ENCODE measurements at regions not wholly inside any gene's neighbourhood (a gene's known extent, or its start where the extent isn't known, plus 50 kb on each side); places are given as distances from the start of the nearest gene placed in this dataset.
A peak's percentile ranks its signal among the peaks of the same experiment; 100 is the strongest.

- Histone ChIP-seq H3K4me1 (ENCODE audit: insufficient read depth) (no peaks in the 10 kb centered on the region), H3K9ac (no peak overlapping the region), H3K9me3 (ENCODE audit: low read depth) (peaks cover 1% of the 10 kb centered on the region), H3K79me2 (ENCODE audit: insufficient read depth) (no peaks in the 10 kb centered on the region), H3K27ac (no peak overlapping the region), H2AFZ (no peak overlapping the region), H3K27me3 (replicated peaks; ENCODE audit: insufficient read depth) (no peaks in the 10 kb centered on the region), H4K20me1 (ENCODE audit: insufficient read depth) (no peaks in the 10 kb centered on the region), H3K4me2 (ENCODE audit: unreplicated experiment) (no peak overlapping the region), H3K9me2 (ENCODE audit: insufficient read depth) (no peaks in the 10 kb centered on the region), H3K36me3 (ENCODE audit: low read depth) (no peaks in the 10 kb centered on the region), H3F3A (ENCODE audit: insufficient read depth) (no peaks in the 10 kb centered on the region), H3K4me3 (no peak overlapping the region)
- DNase-seq: no peak
- TF ChIP-seq EZH2 (IDR thresholded peaks at IDR 0.05; ENCODE audit: insufficient read depth, poor library complexity, severe bottlenecking) (no peak), EZH2phosphoT487 (IDR thresholded peaks at IDR 0.05; ENCODE audit: insufficient read depth, low read depth) (no peak)
- in situ Hi-C loops (cut with MboI): no loop called here
- WGBS, 2 experiments (ENCODE audit: low coverage in 1 of 2, low lambda C conversion rate in 2 of 2, missing lambda C conversion rate in 2 of 2): 89% methylated on average over 9 of the region's 9 CpGs
Observed at GRCh38 chr6:140414966-140415620, 1040.6 kb upstream of the CITED2 start.

GRCh38 chr6:140403020-140403419, 1028.6 kb upstream of the CITED2 start:
- no peaks in the 10 kb centered on the region for H3K27me3 ChIP-seq (replicated peaks; ENCODE audit: insufficient read depth)
- H3K36me3 ChIP-seq (ENCODE audit: low read depth): no peaks in the 10 kb centered on the region
- no peak overlapping the region for H3K4me3 ChIP-seq
- no peak overlapping the region for H3K9ac ChIP-seq
- no peak overlapping the region for H2AFZ ChIP-seq
- DNase-seq: no peak
- H3K9me3 ChIP-seq (ENCODE audit: low read depth): peaks cover 8% of the 10 kb centered on the region
- H3F3A ChIP-seq (ENCODE audit: insufficient read depth): peaks cover 21% of the 10 kb centered on the region; the same call in 1 of the 2 replicates
- H3K79me2 ChIP-seq (ENCODE audit: insufficient read depth): no peaks in the 10 kb centered on the region
- peaks cover 24% of the 10 kb centered on the region for H3K4me1 ChIP-seq (ENCODE audit: insufficient read depth)
- no peak overlapping the region for H3K4me2 ChIP-seq (ENCODE audit: unreplicated experiment)
- H3K9me2 ChIP-seq (ENCODE audit: insufficient read depth): no peaks in the 10 kb centered on the region
- in situ Hi-C loops (cut with MboI): no loop called here
- H4K20me1 ChIP-seq (ENCODE audit: insufficient read depth): no peaks in the 10 kb centered on the region
- TF ChIP-seq EZH2 (IDR thresholded peaks at IDR 0.05; ENCODE audit: insufficient read depth, poor library complexity, severe bottlenecking) (no peak), EZH2phosphoT487 (IDR thresholded peaks at IDR 0.05; ENCODE audit: insufficient read depth, low read depth) (no peak)
- H3K27ac ChIP-seq: no peak overlapping the region

GRCh38 chr6:140401761-140402160, 1027.3 kb upstream of the CITED2 start:
- Histone ChIP-seq H3F3A (ENCODE audit: insufficient read depth) (peaks cover 21% of the 10 kb centered on the region; the same call in 1 of the 2 replicates), H3K9me2 (ENCODE audit: insufficient read depth) (no peaks in the 10 kb centered on the region), H3K27me3 (replicated peaks; ENCODE audit: insufficient read depth) (no peaks in the 10 kb centered on the region), H3K4me2 (ENCODE audit: unreplicated experiment) (peak overlapping the region; percentile 19), H2AFZ (peak overlapping the region; percentile 56), H3K36me3 (ENCODE audit: low read depth) (no peaks in the 10 kb centered on the region), H3K79me2 (ENCODE audit: insufficient read depth) (no peaks in the 10 kb centered on the region), H3K4me1 (ENCODE audit: insufficient read depth) (peaks cover 24% of the 10 kb centered on the region), H3K9me3 (ENCODE audit: low read depth) (peaks cover 8% of the 10 kb centered on the region), H4K20me1 (ENCODE audit: insufficient read depth) (no peaks in the 10 kb centered on the region), H3K9ac (no peak overlapping the region), H3K27ac (no peak overlapping the region; the same call in 1 of the 2 replicates), H3K4me3 (no peak overlapping the region)
- no peak for TF ChIP-seq EZH2phosphoT487 (IDR thresholded peaks at IDR 0.05; ENCODE audit: insufficient read depth, low read depth)
- TF ChIP-seq EZH2 (IDR thresholded peaks at IDR 0.05; ENCODE audit: insufficient read depth, poor library complexity, severe bottlenecking): no peak
- peak; percentile 30 for DNase-seq
- WGBS, 2 experiments (ENCODE audit: low coverage in 1 of 2, low lambda C conversion rate in 2 of 2, missing lambda C conversion rate in 2 of 2): 0 to 9% methylated on average over 1 of the region's 1 CpG
- in situ Hi-C loops (cut with MboI): no loop called here

- H3K9me2 ChIP-seq (ENCODE audit: insufficient read depth): no peaks in the 10 kb centered on the region
- peaks cover 21% of the 10 kb centered on the region; the same call in 1 of the 2 replicates for H3F3A ChIP-seq (ENCODE audit: insufficient read depth)
- in situ Hi-C loops (cut with MboI): no loop called here
- H3K36me3 ChIP-seq (ENCODE audit: low read depth): no peaks in the 10 kb centered on the region
- DNase-seq: no peak
- H3K27ac ChIP-seq: no peak overlapping the region
- TF ChIP-seq EZH2 (IDR thresholded peaks at IDR 0.05; ENCODE audit: insufficient read depth, poor library complexity, severe bottlenecking): no peak
- no peak for TF ChIP-seq EZH2phosphoT487 (IDR thresholded peaks at IDR 0.05; ENCODE audit: insufficient read depth, low read depth)
- H3K4me1 ChIP-seq (ENCODE audit: insufficient read depth): peaks cover 33% of the 10 kb centered on the region
- no peak overlapping the region for H3K9ac ChIP-seq
- no peak overlapping the region for H3K4me2 ChIP-seq (ENCODE audit: unreplicated experiment)
- H3K4me3 ChIP-seq: no peak overlapping the region
- H2AFZ ChIP-seq: 0 out of 2 replicates have a peak overlapping the region, but pooled peaks have one; percentile 30
- H3K9me3 ChIP-seq (ENCODE audit: low read depth): no peaks in the 10 kb centered on the region
- no peaks in the 10 kb centered on the region for H3K79me2 ChIP-seq (ENCODE audit: insufficient read depth)
- no peaks in the 10 kb centered on the region for H3K27me3 ChIP-seq (replicated peaks; ENCODE audit: insufficient read depth)
- H4K20me1 ChIP-seq (ENCODE audit: insufficient read depth): no peaks in the 10 kb centered on the region
Observed at GRCh38 chr6:140398076-140398475, 1023.6 kb upstream of the CITED2 start.

- Histone ChIP-seq H3K27me3 (replicated peaks; ENCODE audit: insufficient read depth) (no peaks in the 10 kb centered on the region), H3K36me3 (ENCODE audit: low read depth) (no peaks in the 10 kb centered on the region), H3F3A (ENCODE audit: insufficient read depth) (peaks cover 15% of the 10 kb centered on the region; the same call in 1 of the 2 replicates), H2AFZ (peak overlapping the region; percentile 30; the same call in 1 of the 2 replicates), H3K9me3 (ENCODE audit: low read depth) (no peaks in the 10 kb centered on the region), H3K4me1 (ENCODE audit: insufficient read depth) (peaks cover 27% of the 10 kb centered on the region), H3K9me2 (ENCODE audit: insufficient read depth) (no peaks in the 10 kb centered on the region), H3K9ac (no peak overlapping the region), H3K27ac (no peak overlapping the region), H3K4me3 (no peak overlapping the region), H4K20me1 (ENCODE audit: insufficient read depth) (no peaks in the 10 kb centered on the region), H3K4me2 (ENCODE audit: unreplicated experiment) (no peak overlapping the region), H3K79me2 (ENCODE audit: insufficient read depth) (no peaks in the 10 kb centered on the region)
- in situ Hi-C loops (cut with MboI): no loop called here
- DNase-seq: no peak
- TF ChIP-seq EZH2phosphoT487 (IDR thresholded peaks at IDR 0.05; ENCODE audit: insufficient read depth, low read depth) (no peak), EZH2 (IDR thresholded peaks at IDR 0.05; ENCODE audit: insufficient read depth, poor library complexity, severe bottlenecking) (no peak)
- WGBS, 2 experiments (ENCODE audit: low coverage in 1 of 2, low lambda C conversion rate in 2 of 2, missing lambda C conversion rate in 2 of 2): 26 to 28% methylated on average over 1 of the region's 1 CpG
Observed at GRCh38 chr6:140397106-140397505, 1022.7 kb upstream of the CITED2 start.

Measured in GM23248 (cell line).